Neural cell (in vitro differentiated cells): ENCODE measurements at regions not wholly inside any gene's neighbourhood (a gene's known extent, or its start where the extent isn't known, plus 50 kb on each side); places are given as distances from the start of the nearest gene placed in this dataset.

ENCODE experiments used
- H2AFZ ChIP-seq: fragments of 200-600, 300-800 bp; sonication (generic), shearing (Covaris generic); 2 replicates; pipeline ENCODE4 v1.6.0; 2014; ENCODE audit warnings: low read depth, mild to moderate bottlenecking, antibody characterized with exemption, low read length, moderate library complexity
- H3F3A ChIP-seq: fragments of 200-600 bp; shearing (Covaris generic); 2 replicates; pipeline ENCODE4 v1.6.1; 2016; ENCODE audit warnings: mild to moderate bottlenecking, moderate library complexity, mixed read lengths, antibody characterized with exemption, low read length; ENCODE audit not compliant: insufficient read depth, poor library complexity, severe bottlenecking
- H3K27ac ChIP-seq: fragments of 200-600, 300-800 bp; sonication (generic), shearing (Covaris generic); 2 replicates; pipeline ENCODE4 v1.5.1; 2014; ENCODE audit warnings: mild to moderate bottlenecking, low read length, moderate library complexity
- H3K27me3 ChIP-seq: fragments of 300-800, 200-600 bp; sonication (generic), shearing (Covaris generic); 2 replicates; pipeline ENCODE4 v1.6.0; 2014; ENCODE audit warnings: mild to moderate bottlenecking, low read depth, low read length, moderate library complexity; ENCODE audit not compliant: insufficient read depth
- H3K36me3 ChIP-seq: fragments of 300-800, 200-600 bp; sonication (generic), shearing (Covaris generic); 2 replicates; pipeline ENCODE4 v1.5.1; 2014; ENCODE audit warnings: mild to moderate bottlenecking, antibody characterized with exemption, low read length, moderate library complexity; ENCODE audit not compliant: insufficient read depth
- H3K4me2 ChIP-seq: fragments of 300-800, 200-600 bp; sonication (generic), shearing (Covaris generic); 2 replicates; pipeline ENCODE4 v1.6.0; 2014; ENCODE audit warnings: mild to moderate bottlenecking, low read length
- H3K4me3 ChIP-seq: fragments of 300-800, 200-600 bp; sonication (generic), shearing (Covaris generic); 2 replicates; pipeline ENCODE4 v1.5.1; 2014; ENCODE audit warnings: mild to moderate bottlenecking, low read length, moderate library complexity
- H3K79me2 ChIP-seq: fragments of 200-600 bp; shearing (Covaris generic); replicated peaks from 2 replicates; pipeline ENCODE4 v1.6.0; 2014; ENCODE audit warnings: mild to moderate bottlenecking, low read length, moderate library complexity; ENCODE audit not compliant: insufficient read depth
- H3K9ac ChIP-seq: fragments of 300-800, 200-600 bp; sonication (generic), shearing (Covaris generic); 2 replicates; pipeline ENCODE4 v1.6.1; 2016; ENCODE audit warnings: mild to moderate bottlenecking, low read length, mixed read lengths
- H3K9me2 ChIP-seq: fragments of 200-600 bp; shearing (Covaris generic); 2 replicates; pipeline ENCODE4 v1.6.1; 2016; ENCODE audit warnings: mild to moderate bottlenecking, low read length, mixed read lengths; ENCODE audit not compliant: insufficient read depth
- H3K9me3 ChIP-seq: fragments of 200-600, 300-800 bp; sonication (generic), shearing (Covaris generic); 2 replicates; pipeline ENCODE4 v1.6.1; 2016; ENCODE audit warnings: mild to moderate bottlenecking, mixed run types, low read length, moderate library complexity, mixed read lengths
- H4K20me1 ChIP-seq: fragments of 200-600 bp; shearing (Covaris generic); 2 replicates; pipeline ENCODE4 v1.6.1; 2016; ENCODE audit warnings: mild to moderate bottlenecking, mixed run types; ENCODE audit not compliant: insufficient read depth
- EP300 ChIP-seq: fragments of 450-650 bp; conservative IDR thresholded peaks from 2 replicates; pipeline ENCODE4 v1.6.1; 2014; ENCODE audit warnings: antibody characterized with exemption, mild to moderate bottlenecking, moderate library complexity; ENCODE audit not compliant: poor library complexity, severe bottlenecking
- EZH2 ChIP-seq: fragments of 200-600, 300-800 bp; shearing (Covaris generic), sonication (generic); IDR thresholded peaks from 2 replicates; pipeline ENCODE4 v1.6.1; 2014; ENCODE audit warnings: antibody characterized with exemption, low read length, borderline replicate concordance, mild to moderate bottlenecking; ENCODE audit not compliant: insufficient read depth, poor library complexity, severe bottlenecking
- MXI1 ChIP-seq: fragments of 450-650 bp; conservative IDR thresholded peaks from 2 replicates; pipeline ENCODE4 v1.6.1; 2014; ENCODE audit warnings: antibody characterized with exemption, mild to moderate bottlenecking; ENCODE audit not compliant: poor library complexity, severe bottlenecking
- POLR2AphosphoS5 ChIP-seq: IDR thresholded peaks from 2 replicates; pipeline ENCODE4 v1.6.1; 2012
- RAD21 ChIP-seq: fragments of 450-650 bp; conservative IDR thresholded peaks from 2 replicates; pipeline ENCODE4 v1.6.1; 2014; ENCODE audit warnings: antibody characterized with exemption, mild to moderate bottlenecking, moderate library complexity
- SMC3 ChIP-seq: fragments of 450-650 bp; conservative IDR thresholded peaks from 2 replicates; pipeline ENCODE4 v1.6.1; 2014; ENCODE audit warnings: antibody characterized with exemption, mild to moderate bottlenecking, moderate library complexity; ENCODE audit not compliant: poor library complexity
- TAF1 ChIP-seq: IDR thresholded peaks from 2 replicates; pipeline ENCODE4 v1.6.1; 2012; ENCODE audit warnings: low read depth
- TF ChIP-seq, protein P1 (sequence below): fragments of 450-650 bp; IDR thresholded peaks from 2 replicates; pipeline ENCODE4 v1.5.1; 2014; ENCODE audit warnings: antibody characterized with exemption, mild to moderate bottlenecking, moderate library complexity; ENCODE audit not compliant: poor library complexity, severe bottlenecking
- TF ChIP-seq, protein P2 (sequence below): IDR thresholded peaks from 2 replicates; pipeline ENCODE4 v1.6.1; 2012; ENCODE audit warnings: borderline replicate concordance

DNA sequence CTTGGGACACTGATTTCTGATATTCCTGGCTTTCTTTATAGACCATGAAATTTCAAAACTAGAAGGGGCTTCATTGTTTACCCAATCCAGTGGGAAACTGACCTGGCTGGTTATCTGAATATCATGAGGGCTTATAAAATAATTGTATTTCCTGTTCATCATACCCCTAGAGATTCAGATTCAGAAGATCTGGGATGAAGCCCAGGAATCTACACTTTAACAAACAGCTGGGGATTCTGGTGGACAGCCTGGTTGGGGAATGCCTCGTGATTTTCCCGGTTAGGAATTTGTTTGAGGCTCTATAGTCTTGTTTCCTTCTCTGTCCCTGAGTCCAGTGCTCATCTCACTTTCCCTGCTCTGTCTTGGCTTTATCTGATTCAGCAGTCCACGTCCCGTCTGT lies 110.3 kb downstream of the ADRA2A start:
- no peaks in the 10 kb centered on the region for H4K20me1 ChIP-seq
- TF ChIP-seq POLR2AphosphoS5, result no peak
- TF ChIP-seq EZH2, result no peak
- TF ChIP-seq, protein P1, sequence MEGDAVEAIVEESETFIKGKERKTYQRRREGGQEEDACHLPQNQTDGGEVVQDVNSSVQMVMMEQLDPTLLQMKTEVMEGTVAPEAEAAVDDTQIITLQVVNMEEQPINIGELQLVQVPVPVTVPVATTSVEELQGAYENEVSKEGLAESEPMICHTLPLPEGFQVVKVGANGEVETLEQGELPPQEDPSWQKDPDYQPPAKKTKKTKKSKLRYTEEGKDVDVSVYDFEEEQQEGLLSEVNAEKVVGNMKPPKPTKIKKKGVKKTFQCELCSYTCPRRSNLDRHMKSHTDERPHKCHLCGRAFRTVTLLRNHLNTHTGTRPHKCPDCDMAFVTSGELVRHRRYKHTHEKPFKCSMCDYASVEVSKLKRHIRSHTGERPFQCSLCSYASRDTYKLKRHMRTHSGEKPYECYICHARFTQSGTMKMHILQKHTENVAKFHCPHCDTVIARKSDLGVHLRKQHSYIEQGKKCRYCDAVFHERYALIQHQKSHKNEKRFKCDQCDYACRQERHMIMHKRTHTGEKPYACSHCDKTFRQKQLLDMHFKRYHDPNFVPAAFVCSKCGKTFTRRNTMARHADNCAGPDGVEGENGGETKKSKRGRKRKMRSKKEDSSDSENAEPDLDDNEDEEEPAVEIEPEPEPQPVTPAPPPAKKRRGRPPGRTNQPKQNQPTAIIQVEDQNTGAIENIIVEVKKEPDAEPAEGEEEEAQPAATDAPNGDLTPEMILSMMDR, result no peak
- TF ChIP-seq, protein P2, sequence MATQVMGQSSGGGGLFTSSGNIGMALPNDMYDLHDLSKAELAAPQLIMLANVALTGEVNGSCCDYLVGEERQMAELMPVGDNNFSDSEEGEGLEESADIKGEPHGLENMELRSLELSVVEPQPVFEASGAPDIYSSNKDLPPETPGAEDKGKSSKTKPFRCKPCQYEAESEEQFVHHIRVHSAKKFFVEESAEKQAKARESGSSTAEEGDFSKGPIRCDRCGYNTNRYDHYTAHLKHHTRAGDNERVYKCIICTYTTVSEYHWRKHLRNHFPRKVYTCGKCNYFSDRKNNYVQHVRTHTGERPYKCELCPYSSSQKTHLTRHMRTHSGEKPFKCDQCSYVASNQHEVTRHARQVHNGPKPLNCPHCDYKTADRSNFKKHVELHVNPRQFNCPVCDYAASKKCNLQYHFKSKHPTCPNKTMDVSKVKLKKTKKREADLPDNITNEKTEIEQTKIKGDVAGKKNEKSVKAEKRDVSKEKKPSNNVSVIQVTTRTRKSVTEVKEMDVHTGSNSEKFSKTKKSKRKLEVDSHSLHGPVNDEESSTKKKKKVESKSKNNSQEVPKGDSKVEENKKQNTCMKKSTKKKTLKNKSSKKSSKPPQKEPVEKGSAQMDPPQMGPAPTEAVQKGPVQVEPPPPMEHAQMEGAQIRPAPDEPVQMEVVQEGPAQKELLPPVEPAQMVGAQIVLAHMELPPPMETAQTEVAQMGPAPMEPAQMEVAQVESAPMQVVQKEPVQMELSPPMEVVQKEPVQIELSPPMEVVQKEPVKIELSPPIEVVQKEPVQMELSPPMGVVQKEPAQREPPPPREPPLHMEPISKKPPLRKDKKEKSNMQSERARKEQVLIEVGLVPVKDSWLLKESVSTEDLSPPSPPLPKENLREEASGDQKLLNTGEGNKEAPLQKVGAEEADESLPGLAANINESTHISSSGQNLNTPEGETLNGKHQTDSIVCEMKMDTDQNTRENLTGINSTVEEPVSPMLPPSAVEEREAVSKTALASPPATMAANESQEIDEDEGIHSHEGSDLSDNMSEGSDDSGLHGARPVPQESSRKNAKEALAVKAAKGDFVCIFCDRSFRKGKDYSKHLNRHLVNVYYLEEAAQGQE, result no peak
- no peak for TF ChIP-seq MXI1
- TF ChIP-seq SMC3, result no peak
- TF ChIP-seq RAD21, result no peak

DNA sequence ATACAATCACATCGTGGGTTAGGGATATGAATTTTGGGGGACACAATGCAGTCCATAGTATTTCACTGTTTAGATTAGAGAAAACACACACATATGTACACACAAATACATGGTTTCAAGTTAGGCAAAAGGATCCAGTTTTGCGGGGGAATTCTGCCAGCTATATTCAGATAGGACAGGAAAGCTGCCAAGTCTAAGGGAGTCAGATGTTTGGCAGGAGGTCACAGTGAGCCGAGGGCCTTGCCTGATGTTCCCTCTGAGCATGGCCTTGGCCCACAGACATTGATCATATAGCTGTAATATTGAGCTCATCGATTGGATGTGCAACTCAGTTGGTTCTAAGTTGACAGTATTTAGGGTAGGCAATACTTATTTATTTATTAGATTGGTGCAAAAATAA lies 122.8 kb downstream of the ADRA2A start:
- H3F3A ChIP-seq, result no peaks in the 10 kb centered on the region

More for the DNA sequence above, 110.3 kb downstream of the ADRA2A start:
- no peak overlapping the region for H3K27ac ChIP-seq
- H3K79me2 ChIP-seq, result no peaks in the 10 kb centered on the region
- no peak overlapping the region for H3K4me3 ChIP-seq
- H3K27me3 ChIP-seq, result no peaks in the 10 kb centered on the region
- H3K9me3 ChIP-seq, result no peaks in the 10 kb centered on the region
- no peak overlapping the region for H2AFZ ChIP-seq
- no peak overlapping the region for H3K9ac ChIP-seq
- no peaks in the 10 kb centered on the region for H3F3A ChIP-seq
- no peaks in the 10 kb centered on the region for H3K9me2 ChIP-seq
- no peaks in the 10 kb centered on the region for H3K36me3 ChIP-seq
- H3K4me2 ChIP-seq, result no peak overlapping the region

More for the DNA sequence above, 122.8 kb downstream of the ADRA2A start:
- Histone ChIP-seq H3K4me2 (no peak overlapping the region), H3K27me3 (no peaks in the 10 kb centered on the region), H3K9me3 (no peaks in the 10 kb centered on the region), H3K9me2 (no peaks in the 10 kb centered on the region), H2AFZ (no peak overlapping the region), H3K36me3 (no peaks in the 10 kb centered on the region), H3K9ac (no peak overlapping the region), H3K4me3 (no peak overlapping the region), H3K27ac (no peak overlapping the region), H3K79me2 (no peaks in the 10 kb centered on the region), H4K20me1 (no peaks in the 10 kb centered on the region)
- TF ChIP-seq POLR2AphosphoS5, result no peak
- no peak for TF ChIP-seq EZH2
- TF ChIP-seq, protein P1, result no peak
- no peak for TF ChIP-seq RAD21
- TF ChIP-seq, protein P2, result no peak
- no peak for TF ChIP-seq TAF1
- no peak for TF ChIP-seq MXI1
- no peak for TF ChIP-seq SMC3
- TF ChIP-seq EP300, result no peak
